GM19240 (cell line): ENCODE measurements at regions not wholly inside any gene's neighbourhood (a gene's known extent, or its start where the extent isn't known, plus 50 kb on each side); places are given as distances from the start of the nearest gene placed in this dataset.
"Not testable (repeated sequence)": the region's sequence is repeated elsewhere in the genome, so short reads cannot be mapped to it uniquely, and the experiment has no call there.

Experiments used
- DNase-seq: peaks from one replicate; pipeline ENCODE4 v3.0.0; 2011; ENCODE audit warnings: low spot score; ENCODE audit not compliant: insufficient read length

GRCh38 chr6:26956601-26957184, 290.8 kb upstream of the PRSS16 start:
- DNase-seq: not testable (repeated sequence)

GRCh38 chr6:26957399-26958127, 289.9 kb upstream of the PRSS16 start:
- DNase-seq: not testable (repeated sequence)

GRCh38 chr6:26961236-26961635, 286.3 kb upstream of the PRSS16 start:
- DNase-seq: not testable (repeated sequence)

GRCh38 chr6:27002447-27002846, 245.1 kb upstream of the PRSS16 start:
- no peak for DNase-seq

- no peak for DNase-seq
Observed at GRCh38 chr6:27007020-27007419, 240.5 kb upstream of the PRSS16 start.

- not testable (repeated sequence) for DNase-seq
Observed at GRCh38 chr6:27008613-27009012, 238.9 kb upstream of the PRSS16 start.

- not testable (repeated sequence) for DNase-seq
Observed at GRCh38 chr6:27014053-27014452, 233.4 kb upstream of the PRSS16 start.

GRCh38 chr6:27016689-27017088, 230.8 kb upstream of the PRSS16 start:
- DNase-seq: no peak

GRCh38 chr6:27018401-27018800, 229.1 kb upstream of the PRSS16 start:
- not testable (repeated sequence) for DNase-seq

- DNase-seq: peak; percentile 31
Observed at GRCh38 chr6:27019651-27020552, 227.6 kb upstream of the PRSS16 start.

GRCh38 chr6:27020553-27020880, 227.0 kb upstream of the PRSS16 start:
- DNase-seq: no peak

GRCh38 chr6:27023664-27024063, 223.8 kb upstream of the PRSS16 start:
- DNase-seq: no peak

GRCh38 chr6:27025351-27025750, 222.2 kb upstream of the PRSS16 start:
- no peak for DNase-seq

GRCh38 chr6:27026361-27026760, 221.1 kb upstream of the PRSS16 start:
- no peak for DNase-seq

- DNase-seq: no peak
Observed at GRCh38 chr6:27031302-27031701, 216.2 kb upstream of the PRSS16 start.

GRCh38 chr6:27038498-27038897, 209.0 kb upstream of the PRSS16 start:
- no peak for DNase-seq

- DNase-seq: no peak
Observed at GRCh38 chr6:27040244-27041042, 207.1 kb upstream of the PRSS16 start.

GRCh38 chr6:27043244-27043643, 204.3 kb upstream of the PRSS16 start:
- DNase-seq: no peak

GRCh38 chr6:27045131-27045530, 202.4 kb upstream of the PRSS16 start:
- DNase-seq: not testable (repeated sequence)

GRCh38 chr6:27047725-27048124, 199.8 kb upstream of the PRSS16 start:
- DNase-seq: not testable (repeated sequence)
